ENCODE measurements at regions not wholly inside any gene's neighbourhood (a gene's known extent, or its start where the extent isn't known, plus 50 kb on each side); places are given as distances from the start of the nearest gene placed in this dataset.

DNA sequence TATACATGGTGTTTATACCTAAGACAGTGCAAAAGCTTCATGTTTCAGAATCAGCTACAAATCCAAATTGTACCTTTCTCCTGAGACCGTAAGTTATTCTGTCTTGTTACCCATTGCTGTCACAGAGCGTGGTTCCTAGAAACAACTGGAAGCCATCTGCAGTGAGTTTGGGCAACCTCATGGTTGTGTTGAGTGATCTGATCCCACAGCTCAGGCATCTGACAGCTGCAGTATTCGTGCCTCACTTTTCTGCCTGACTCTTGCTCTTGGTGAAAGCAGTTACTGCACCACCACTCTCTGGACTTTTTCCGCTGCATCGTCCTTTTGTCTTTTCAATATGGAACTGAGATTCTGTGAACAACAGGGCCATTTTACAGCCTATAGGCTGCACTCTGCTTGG is 752.6 kb downstream of the MAFB start:
- no peak for DNase-seq

GRCh38 chr20:39935901-39936300 is 753.1 kb downstream of the MAFB start:
- no peak for DNase-seq

- DNase-seq: no peak
These were observed 772.7 kb downstream of the MAFB start for GRCh38 chr20:39916236-39916765.

GRCh38 chr20:39913274-39913673 is 775.8 kb downstream of the MAFB start:
- DNase-seq: no peak

- no peak for DNase-seq
These were observed 777.5 kb downstream of the MAFB start for GRCh38 chr20:39911497-39911896.

- peak in 11 of 56 donors; percentile 0 to 46 (median 6) for DNase-seq
These were observed 778.5 kb downstream of the MAFB start for GRCh38 chr20:39910536-39910935.

DNA sequence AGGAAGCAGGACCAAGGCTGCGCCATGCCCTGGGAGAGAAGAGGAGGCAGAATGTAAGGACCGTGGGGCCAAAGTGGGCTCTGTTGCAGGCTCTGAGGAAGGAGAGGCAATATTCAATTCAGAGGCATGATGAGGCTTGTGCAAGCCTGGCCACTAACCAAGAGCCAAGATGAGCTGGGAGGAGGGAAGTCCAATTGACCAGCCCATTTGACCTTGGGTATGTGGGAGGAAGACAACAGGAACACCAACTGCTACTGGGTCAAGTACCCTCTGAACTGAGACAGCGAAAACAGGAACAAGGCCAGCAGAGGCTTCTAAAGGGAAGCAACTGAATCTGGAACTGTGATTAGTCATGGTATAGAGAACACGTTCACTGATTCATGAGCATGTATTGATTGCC is 779.6 kb downstream of the MAFB start:
- peak in 12 of 56 donors; percentile 2 to 59 (median 10) for DNase-seq

GRCh38 chr20:39904476-39905112 is 784.4 kb downstream of the MAFB start:
- DNase-seq: peak in 3 of 56 donors; percentile 4 to 23 (median 6)

DNA sequence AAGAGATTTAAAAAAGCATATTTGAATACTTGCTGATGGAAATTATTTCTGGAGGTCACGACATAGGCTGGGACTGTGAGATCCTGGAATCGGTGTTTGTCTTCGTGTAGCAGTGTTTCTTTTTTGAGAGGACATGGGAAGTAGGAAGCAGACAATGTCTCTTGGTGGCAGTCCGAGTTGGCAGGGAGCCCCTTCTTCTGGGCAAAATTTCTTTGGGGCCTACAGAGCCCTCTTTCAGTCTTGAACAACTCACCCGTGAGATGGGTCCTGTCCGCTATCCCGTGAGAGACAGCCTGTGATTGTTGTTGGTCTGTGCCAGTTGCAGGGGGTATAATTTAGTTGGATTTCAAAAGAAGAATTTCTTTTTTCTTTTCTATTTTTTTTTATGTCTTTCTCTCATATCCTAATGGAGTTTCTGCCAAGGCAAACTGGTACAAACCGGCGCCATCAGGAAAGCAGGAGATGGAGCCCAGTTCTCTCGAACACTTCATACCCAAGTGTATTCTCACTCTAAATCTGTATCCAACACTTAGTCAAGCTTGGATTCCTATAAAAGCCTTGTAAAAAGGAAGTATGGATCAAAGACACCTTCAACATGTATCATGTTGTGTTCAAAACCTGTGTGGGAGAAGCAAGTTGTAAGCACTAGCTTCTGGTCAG is 785.1 kb downstream of the MAFB start:
- DNase-seq: peak in 23 of 56 donors; percentile 4 to 66 (median 27)

DNA sequence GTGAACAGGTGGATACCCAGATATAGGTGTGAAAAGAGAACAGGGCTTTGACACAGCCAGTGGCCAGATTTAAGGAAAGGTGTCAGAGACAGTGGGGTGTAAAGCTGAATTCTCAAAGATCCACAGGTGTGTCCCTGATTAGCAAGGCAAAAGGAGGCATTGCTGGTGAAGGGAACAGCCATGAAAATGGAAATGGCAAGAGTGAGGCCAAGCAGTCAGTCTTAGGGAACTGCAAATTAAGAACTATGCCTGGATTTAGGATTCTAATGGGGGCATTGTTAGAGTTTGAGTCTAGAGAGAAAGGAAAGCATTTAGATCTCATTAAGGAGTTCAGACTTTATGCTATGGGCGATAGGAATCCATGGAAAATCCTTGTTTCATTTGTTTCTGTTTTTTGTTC is 789.2 kb downstream of the MAFB start:
- no peak for DNase-seq

- DNase-seq: no peak
These were observed 790.6 kb downstream of the MAFB start for GRCh38 chr20:39898467-39898852.

- no peak for DNase-seq
These were observed 791.1 kb downstream of the MAFB start for GRCh38 chr20:39897781-39898466.

DNA sequence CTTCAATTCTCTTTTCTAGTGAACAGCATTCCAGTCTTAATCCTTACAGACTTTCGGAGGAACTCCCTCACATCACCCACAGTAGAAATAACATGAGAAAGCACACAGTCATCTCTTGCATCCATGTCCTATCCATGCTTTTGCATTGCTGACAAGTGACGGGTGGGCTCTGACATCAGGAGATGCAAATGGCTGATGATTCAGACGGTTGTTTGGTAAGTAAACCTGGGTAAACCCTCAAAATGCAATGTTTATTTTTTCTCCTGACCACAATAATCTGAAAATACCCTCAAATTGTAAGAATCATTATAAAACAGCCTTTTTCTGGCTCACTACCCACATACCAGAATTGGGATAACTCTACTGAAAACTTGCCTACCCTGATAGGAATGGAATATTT is 792.0 kb downstream of the MAFB start:
- DNase-seq: no peak

DNA sequence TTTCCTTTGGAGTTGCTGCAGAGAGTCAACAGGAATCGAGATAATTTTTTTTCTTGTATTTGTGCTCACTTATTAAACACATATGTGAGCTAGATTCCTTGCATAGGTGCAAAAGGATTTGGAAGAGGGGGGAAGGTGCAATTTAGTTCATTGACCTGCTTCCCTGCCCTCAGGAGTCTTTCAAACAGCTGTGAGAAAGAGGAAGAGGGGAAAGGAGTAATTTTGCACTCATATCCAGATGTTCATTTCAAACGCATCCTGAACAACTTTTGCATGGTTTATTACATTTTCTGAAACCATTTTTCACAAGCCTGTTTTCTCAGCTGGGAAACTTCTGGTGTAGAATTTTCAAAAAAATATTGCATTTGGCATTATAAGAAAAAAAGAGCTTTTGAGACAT is 795.0 kb downstream of the MAFB start:
- DNase-seq: no peak

DNA sequence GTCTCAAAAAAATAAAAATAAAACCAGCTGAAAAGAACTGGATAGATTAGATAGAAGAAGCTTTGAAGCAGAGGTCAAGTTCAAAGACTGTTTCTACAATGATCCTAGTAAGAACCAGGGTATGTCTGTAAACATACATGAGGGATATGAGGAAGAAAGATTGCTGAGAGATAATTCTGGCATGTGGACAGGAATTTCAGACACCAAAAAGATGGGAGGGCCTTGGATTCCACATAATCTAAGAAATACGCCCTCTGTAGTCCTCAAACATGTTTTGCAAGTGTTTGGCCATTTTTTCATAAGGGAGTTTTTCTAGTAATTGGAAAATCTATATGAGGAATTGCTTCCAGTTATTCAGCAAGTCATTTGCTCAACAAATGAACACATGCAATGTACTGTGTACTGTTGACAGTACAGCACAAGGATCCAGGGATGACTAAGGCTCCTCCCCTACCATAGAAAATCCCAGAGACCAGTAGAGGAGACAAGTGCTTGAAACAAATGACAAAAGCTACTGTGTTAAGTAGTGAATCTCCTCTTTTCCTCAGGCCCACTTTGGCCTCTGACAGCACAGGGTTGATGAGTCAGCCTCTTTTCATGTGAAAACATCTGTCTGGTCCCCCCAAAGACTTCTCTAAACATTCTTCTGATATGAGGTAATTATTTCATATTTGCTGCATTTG is 795.9 kb downstream of the MAFB start:
- DNase-seq: no peak

DNA sequence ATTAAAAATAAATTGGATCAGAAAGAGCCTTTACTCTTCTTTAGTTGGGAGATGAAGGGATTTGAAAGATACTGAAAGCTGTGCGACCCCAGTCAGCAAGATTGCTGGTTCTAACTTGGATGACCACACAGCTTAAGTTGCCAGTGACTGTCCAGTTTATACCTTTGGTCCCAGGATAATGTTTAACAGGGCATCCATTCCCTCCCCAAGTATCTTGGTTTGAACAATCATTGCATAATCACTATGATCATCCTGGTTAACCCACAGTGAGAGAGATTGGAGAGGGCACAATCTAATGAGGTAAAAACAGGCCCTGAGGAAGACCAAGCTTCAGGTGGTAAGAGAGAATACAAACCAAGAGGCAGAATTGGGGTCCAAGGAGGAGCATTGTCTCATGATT is 798.3 kb downstream of the MAFB start:
- DNase-seq: no peak

DNA sequence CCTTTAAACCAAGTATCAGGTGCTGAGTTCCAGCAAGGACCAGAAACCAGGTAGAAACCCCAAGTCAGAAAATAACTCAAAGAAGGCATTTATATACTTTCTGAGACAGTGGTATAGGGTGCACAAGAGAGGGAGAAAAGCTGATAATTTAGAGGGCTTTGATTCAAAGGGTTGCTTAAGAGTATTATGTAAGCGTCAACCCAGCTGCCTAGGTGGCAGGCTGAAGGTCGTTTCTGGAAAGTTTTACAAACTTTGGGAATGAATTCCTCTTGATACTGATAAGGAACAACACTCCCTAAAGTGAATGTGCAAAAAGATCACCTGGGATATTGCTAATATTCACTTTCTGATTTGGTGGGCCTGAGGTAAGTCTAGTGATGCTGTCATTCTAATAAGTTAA is 800.7 kb downstream of the MAFB start:
- DNase-seq: no peak

- peak in 6 of 56 donors; percentile 1 to 46 (median 8) for DNase-seq
These were observed 802.3 kb downstream of the MAFB start for GRCh38 chr20:39886650-39887190.

DNA sequence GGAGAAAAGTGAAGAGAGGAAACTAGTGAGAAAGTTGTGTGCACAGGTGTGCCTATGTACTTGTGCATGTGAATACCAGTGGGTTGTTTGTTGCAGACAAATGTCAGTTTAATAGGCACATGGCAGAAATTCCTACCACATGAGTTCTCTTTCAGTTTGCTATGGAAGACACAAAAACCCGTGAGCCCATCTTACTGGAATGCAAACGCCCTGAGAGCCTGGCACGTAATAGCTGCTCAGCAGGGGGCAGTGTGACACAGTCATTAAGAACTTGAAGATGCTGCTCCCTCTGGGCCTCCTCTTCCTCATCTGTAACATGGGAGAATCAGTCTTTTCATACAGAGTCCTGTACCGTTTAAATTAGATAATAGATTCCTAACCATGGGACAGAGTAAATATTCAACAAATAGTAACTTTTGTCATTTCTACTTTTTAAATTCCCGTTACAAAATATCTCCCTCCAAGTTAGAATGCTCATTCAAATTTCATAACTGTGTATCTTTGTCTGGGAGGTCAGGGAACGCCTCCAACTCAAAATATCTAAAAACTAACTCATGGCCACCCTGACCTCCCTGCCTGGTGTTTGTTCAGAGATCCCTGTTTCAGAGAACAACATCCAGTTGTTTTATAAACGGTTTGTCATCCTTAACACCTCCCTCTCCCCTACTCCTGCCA is 802.9 kb downstream of the MAFB start:
- DNase-seq: peak in 11 of 56 donors; percentile 0 to 67 (median 8)

GRCh38 chr20:39882806-39883205 is 806.2 kb downstream of the MAFB start:
- no peak for DNase-seq

GRCh38 chr20:39880890-39881289 is 808.1 kb downstream of the MAFB start:
- DNase-seq: no peak

All from amygdala (tissue), 56 donors.